ENCODE measurements at regions not wholly inside any gene's neighbourhood (a gene's known extent, or its start where the extent isn't known, plus 50 kb on each side); places are given as distances from the start of the nearest gene placed in this dataset.

DNA sequence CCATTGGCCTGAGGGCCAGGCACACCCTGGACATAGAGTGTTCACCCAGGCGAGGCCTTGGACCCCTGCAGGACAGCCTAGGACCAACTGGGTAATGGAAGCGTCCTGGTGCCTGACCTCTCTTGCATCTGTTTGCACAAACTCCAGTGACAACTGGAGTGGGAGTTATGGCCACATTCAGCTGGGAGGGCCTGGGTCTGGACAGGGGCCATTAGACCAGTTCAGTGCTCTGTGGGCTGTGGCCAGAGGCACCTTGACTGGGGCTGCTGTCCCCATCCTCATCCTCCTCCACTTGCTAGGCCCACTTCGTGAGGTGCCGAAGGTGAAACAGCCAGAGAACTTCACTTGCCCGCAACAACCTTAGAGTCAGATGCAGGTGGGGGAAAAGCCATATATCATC lies 372.7 kb upstream of the IRX1 start:
- TF ChIP-seq SIN3A (IDR thresholded peaks at IDR 0.05; ENCODE audit: borderline replicate concordance, insufficient read depth, low read depth, low read length), result no peak
- intact Hi-C loops (cut with micrococcal nuclease; ENCODE audit: unreplicated experiment) (no loop called here), in situ Hi-C loops (cut with HindIII; ENCODE audit: low pct_unique_long_range_greater_than_20kb, low sequenced_read_pairs) (no loop called here)
- Histone ChIP-seq H3K36me3 (ENCODE audit: control insufficient read depth, insufficient read depth, low read length) (no peaks in the 10 kb centered on the region), H3K27me3 (ENCODE audit: control insufficient read depth, insufficient read depth, low read length) (no peaks in the 10 kb centered on the region), H3K9me3 (ENCODE audit: control insufficient read depth, insufficient read depth, low read depth, low read length) (no peaks in the 10 kb centered on the region), H3K4me3 (ENCODE audit: low read depth in 2 of 2, low read length in 2 of 2) (no peak overlapping the region), H3K4me1 (ENCODE audit: control insufficient read depth, insufficient read depth, low read length) (no peaks in the 10 kb centered on the region), H3K27ac (ENCODE audit: low read length) (no peak overlapping the region)
- ChIA-PET CTCF (no interaction called here), POLR2A (no interaction called here)
- no peak for ATAC-seq
- no TSS peak for BruUV-seq (replicated peaks)
- no peak for DNase-seq (ENCODE audit: low read depth, low spot score)

DNA sequence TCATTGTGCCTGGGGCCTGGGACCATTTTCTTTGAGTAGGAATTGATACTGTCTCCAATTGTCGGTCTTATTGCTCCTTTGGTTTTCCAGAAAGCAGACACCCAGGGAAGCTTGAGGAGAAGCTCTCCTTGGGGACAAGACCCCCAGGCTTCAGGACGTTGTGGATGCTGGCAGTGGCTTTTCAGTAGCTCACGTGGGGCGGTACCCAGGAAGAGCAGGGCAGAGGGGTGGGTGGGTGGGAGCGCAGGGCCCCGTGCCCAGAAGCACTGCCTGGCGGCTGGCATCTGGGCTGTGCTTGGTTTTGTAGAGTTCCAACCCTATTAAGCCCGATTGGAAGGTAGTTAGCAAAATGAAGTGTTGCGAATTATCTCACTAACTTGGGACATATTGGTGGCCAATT lies 374.2 kb upstream of the IRX1 start:
- no peak for ATAC-seq
- Histone ChIP-seq H3K4me1 (ENCODE audit: control insufficient read depth, insufficient read depth, low read length) (no peaks in the 10 kb centered on the region), H3K27me3 (ENCODE audit: control insufficient read depth, insufficient read depth, low read length) (no peaks in the 10 kb centered on the region), H3K9me3 (ENCODE audit: control insufficient read depth, insufficient read depth, low read depth, low read length) (no peaks in the 10 kb centered on the region), H3K27ac (ENCODE audit: low read length) (no peak overlapping the region), H3K4me3 (ENCODE audit: low read depth in 2 of 2, low read length in 2 of 2) (no peak overlapping the region), H3K36me3 (ENCODE audit: control insufficient read depth, insufficient read depth, low read length) (no peaks in the 10 kb centered on the region)
- ChIA-PET POLR2A (no interaction called here), CTCF (no interaction called here)
- no TSS peak for BruUV-seq (replicated peaks)
- in situ Hi-C loops (cut with HindIII; ENCODE audit: low pct_unique_long_range_greater_than_20kb, low sequenced_read_pairs), result no loop called here
- TF ChIP-seq, protein P1, sequence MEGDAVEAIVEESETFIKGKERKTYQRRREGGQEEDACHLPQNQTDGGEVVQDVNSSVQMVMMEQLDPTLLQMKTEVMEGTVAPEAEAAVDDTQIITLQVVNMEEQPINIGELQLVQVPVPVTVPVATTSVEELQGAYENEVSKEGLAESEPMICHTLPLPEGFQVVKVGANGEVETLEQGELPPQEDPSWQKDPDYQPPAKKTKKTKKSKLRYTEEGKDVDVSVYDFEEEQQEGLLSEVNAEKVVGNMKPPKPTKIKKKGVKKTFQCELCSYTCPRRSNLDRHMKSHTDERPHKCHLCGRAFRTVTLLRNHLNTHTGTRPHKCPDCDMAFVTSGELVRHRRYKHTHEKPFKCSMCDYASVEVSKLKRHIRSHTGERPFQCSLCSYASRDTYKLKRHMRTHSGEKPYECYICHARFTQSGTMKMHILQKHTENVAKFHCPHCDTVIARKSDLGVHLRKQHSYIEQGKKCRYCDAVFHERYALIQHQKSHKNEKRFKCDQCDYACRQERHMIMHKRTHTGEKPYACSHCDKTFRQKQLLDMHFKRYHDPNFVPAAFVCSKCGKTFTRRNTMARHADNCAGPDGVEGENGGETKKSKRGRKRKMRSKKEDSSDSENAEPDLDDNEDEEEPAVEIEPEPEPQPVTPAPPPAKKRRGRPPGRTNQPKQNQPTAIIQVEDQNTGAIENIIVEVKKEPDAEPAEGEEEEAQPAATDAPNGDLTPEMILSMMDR (IDR thresholded peaks at IDR 0.05), result no peak
- TF ChIP-seq POLR2AphosphoS5 (IDR thresholded peaks at IDR 0.05; ENCODE audit: low read depth, low read length) (no peak), TCF7L2 (IDR thresholded peaks at IDR 0.05; ENCODE audit: low read depth, low read length) (no peak), SIN3A (IDR thresholded peaks at IDR 0.05; ENCODE audit: borderline replicate concordance, insufficient read depth, low read depth, low read length) (no peak), REST (IDR thresholded peaks at IDR 0.05; ENCODE audit: insufficient read depth in 1 of 2, low read depth in 2 of 2, low read length in 1 of 2) (no peak)
- intact Hi-C loops (cut with micrococcal nuclease; ENCODE audit: unreplicated experiment), result no loop called here
- no peak for DNase-seq (ENCODE audit: low read depth, low spot score)

GRCh38 chr5:3220638-3221288 lies 374.9 kb upstream of the IRX1 start:
- no peak overlapping the region for H3K4me3 ChIP-seq (ENCODE audit: low read depth in 2 of 2, low read length in 2 of 2)
- no peak for DNase-seq (ENCODE audit: low read depth, low spot score)
- intact Hi-C loops (cut with micrococcal nuclease; ENCODE audit: unreplicated experiment), result no loop called here
- no peaks in the 10 kb centered on the region for H3K4me1 ChIP-seq (ENCODE audit: control insufficient read depth, insufficient read depth, low read length)
- H3K27me3 ChIP-seq (ENCODE audit: control insufficient read depth, insufficient read depth, low read length), result no peaks in the 10 kb centered on the region
- no peak for ATAC-seq
- no TSS peak for BruUV-seq (replicated peaks)
- H3K9me3 ChIP-seq (ENCODE audit: control insufficient read depth, insufficient read depth, low read depth, low read length), result no peaks in the 10 kb centered on the region
- H3K27ac ChIP-seq (ENCODE audit: low read length), result no peak overlapping the region
- ChIA-PET CTCF (no interaction called here), POLR2A (no interaction called here)
- in situ Hi-C loops (cut with HindIII; ENCODE audit: low pct_unique_long_range_greater_than_20kb, low sequenced_read_pairs), result no loop called here
- H3K36me3 ChIP-seq (ENCODE audit: control insufficient read depth, insufficient read depth, low read length), result no peaks in the 10 kb centered on the region
- no peak for TF ChIP-seq SIN3A (IDR thresholded peaks at IDR 0.05; ENCODE audit: borderline replicate concordance, insufficient read depth, low read depth, low read length)
- no peak for TF ChIP-seq REST (IDR thresholded peaks at IDR 0.05; ENCODE audit: insufficient read depth in 1 of 2, low read depth in 2 of 2, low read length in 1 of 2)
- no peak for TF ChIP-seq POLR2AphosphoS5 (IDR thresholded peaks at IDR 0.05; ENCODE audit: low read depth, low read length)
- TF ChIP-seq, protein P1 (IDR thresholded peaks at IDR 0.05), result no peak

Data from Panc1 (cell line).